HFF-Myc (cell line): ENCODE measurements at regions not wholly inside any gene's neighbourhood (a gene's known extent, or its start where the extent isn't known, plus 50 kb on each side); places are given as distances from the start of the nearest gene placed in this dataset.
"Not testable (repeated sequence)": the region's sequence is repeated elsewhere in the genome, so short reads cannot be mapped to it uniquely, and the experiment has no call there.

ENCODE experiments used
- DNase-seq: peaks from one replicate; pipeline ENCODE4 v3.0.0-alpha.2; 2011; ENCODE audit warnings: low read depth; ENCODE audit errors: extremely low read depth
- H3K4me3 ChIP-seq: replicated peaks from 2 replicates; pipeline ENCODE4 v1.5.1; 2011; ENCODE audit warnings: low read depth, mild to moderate bottlenecking, control low read depth, low read length
- CTCF ChIP-seq: IDR thresholded peaks from 2 replicates; pipeline ENCODE4 v1.5.1; 2012; ENCODE audit warnings: mild to moderate bottlenecking, low read depth, low read length, control low read depth; ENCODE audit errors: missing control alignments

- no peak for TF ChIP-seq CTCF
- no peak overlapping the region for H3K4me3 ChIP-seq
- DNase-seq, result no peak
Measured at GRCh38 chr16:87149051-87149450, 168.1 kb downstream of the C16orf95 start.

GRCh38 chr16:87150262-87150661, 166.9 kb downstream of the C16orf95 start:
- no peak for DNase-seq

DNA sequence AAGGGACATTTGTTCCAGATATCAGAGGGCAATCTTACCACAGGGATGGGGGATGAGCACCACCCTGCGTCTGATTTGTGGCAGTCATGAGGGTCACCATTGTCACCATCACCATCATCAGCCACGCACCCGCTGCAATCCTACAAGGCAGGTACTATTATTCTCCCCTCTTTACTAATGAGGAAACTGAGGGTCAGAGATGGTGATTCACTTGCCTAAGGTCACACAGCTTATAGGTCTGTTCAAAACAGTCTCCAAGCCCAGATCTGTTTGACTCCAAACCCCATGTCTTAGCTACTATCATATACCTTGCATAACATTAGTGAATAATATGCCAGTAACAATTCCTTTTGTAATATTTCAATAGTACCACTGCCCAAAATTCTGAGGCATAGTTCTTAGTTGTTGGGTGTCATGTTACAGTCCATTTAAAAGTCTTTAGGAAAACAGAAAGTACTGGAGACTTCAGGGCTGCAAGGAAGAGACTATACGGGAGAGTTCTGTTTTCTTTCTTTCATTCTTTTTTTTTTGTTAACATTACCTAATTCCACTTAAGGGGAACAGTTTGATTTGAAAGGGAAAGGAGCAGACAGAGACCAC, 166.4 kb downstream of the C16orf95 start:
- TF ChIP-seq CTCF, result no peak
- H3K4me3 ChIP-seq, result no peak overlapping the region
- DNase-seq, result no peak

More at GRCh38 chr16:87150262-87150661, 166.9 kb downstream of the C16orf95 start:
- no peak overlapping the region for H3K4me3 ChIP-seq
- TF ChIP-seq CTCF, result no peak

GRCh38 chr16:87152221-87152755, 164.9 kb downstream of the C16orf95 start:
- TF ChIP-seq CTCF, result no peak
- DNase-seq, result no peak
- H3K4me3 ChIP-seq, result no peak overlapping the region

DNA sequence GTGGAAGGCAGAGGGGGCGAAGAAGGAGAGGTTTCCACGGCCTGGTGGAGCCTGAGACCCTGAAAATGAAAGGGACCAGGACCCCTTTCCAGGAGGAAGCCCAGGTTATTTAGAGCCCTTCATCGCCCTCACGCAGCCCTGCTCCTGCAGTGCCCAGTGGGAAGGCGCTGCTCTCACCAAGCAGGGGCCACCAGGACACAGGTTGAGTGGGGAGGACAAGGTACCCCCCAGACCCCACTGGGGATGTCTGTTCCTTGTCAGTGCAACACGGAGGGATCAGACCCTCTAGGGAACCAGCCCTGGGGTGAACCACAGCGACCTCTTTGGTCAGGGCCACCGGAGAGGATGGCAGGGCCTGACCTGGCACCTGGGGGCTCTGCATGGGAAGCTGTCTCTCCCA, 163.9 kb downstream of the C16orf95 start:
- no peak overlapping the region for H3K4me3 ChIP-seq
- DNase-seq, result no peak
- TF ChIP-seq CTCF, result no peak

GRCh38 chr16:87155315-87155714, 161.9 kb downstream of the C16orf95 start:
- not testable (repeated sequence) for H3K4me3 ChIP-seq, DNase-seq

- DNase-seq, result no peak
- TF ChIP-seq CTCF, result no peak
- H3K4me3 ChIP-seq, result no peak overlapping the region
Measured at GRCh38 chr16:87156195-87156594, 161.0 kb downstream of the C16orf95 start.
